ENCODE measurements at regions not wholly inside any gene's neighbourhood (a gene's known extent, or its start where the extent isn't known, plus 50 kb on each side); places are given as distances from the start of the nearest gene placed in this dataset.

DNA sequence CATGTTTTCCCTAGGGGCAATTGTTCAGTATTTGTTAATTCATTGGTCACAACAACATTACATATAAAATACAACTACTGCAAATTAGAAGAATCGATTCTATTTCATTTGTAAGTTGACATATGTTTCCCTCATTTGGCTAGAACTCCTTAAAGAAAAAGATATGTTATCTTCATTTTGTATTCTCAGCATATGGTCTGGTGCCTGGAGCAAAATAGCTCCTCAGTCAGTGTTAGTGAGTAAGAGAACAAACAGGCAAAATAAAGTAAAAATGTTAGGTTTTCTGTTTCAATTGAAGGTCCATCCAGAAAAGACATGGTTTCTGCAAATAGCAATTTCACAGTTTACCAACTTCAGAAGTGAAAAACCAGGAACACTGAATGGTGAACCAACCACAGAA lies 1343.1 kb downstream of the ROBO1 start:
- TF ChIP-seq, protein P1, sequence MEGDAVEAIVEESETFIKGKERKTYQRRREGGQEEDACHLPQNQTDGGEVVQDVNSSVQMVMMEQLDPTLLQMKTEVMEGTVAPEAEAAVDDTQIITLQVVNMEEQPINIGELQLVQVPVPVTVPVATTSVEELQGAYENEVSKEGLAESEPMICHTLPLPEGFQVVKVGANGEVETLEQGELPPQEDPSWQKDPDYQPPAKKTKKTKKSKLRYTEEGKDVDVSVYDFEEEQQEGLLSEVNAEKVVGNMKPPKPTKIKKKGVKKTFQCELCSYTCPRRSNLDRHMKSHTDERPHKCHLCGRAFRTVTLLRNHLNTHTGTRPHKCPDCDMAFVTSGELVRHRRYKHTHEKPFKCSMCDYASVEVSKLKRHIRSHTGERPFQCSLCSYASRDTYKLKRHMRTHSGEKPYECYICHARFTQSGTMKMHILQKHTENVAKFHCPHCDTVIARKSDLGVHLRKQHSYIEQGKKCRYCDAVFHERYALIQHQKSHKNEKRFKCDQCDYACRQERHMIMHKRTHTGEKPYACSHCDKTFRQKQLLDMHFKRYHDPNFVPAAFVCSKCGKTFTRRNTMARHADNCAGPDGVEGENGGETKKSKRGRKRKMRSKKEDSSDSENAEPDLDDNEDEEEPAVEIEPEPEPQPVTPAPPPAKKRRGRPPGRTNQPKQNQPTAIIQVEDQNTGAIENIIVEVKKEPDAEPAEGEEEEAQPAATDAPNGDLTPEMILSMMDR (conservative IDR thresholded peaks at IDR 0.05; ENCODE audit: low read length), result no peak
- TF ChIP-seq EZH2phosphoT487 (IDR thresholded peaks at IDR 0.05; ENCODE audit: borderline replicate concordance, low read depth, low read length), result no peak
